SU-DHL-6 (cell line): ENCODE measurements at regions not wholly inside any gene's neighbourhood (a gene's known extent, or its start where the extent isn't known, plus 50 kb on each side); places are given as distances from the start of the nearest gene placed in this dataset.

ENCODE experiments used
- EZH2phosphoT487 ChIP-seq: fragments of 200-600 bp; sonication (generic), shearing (Covaris generic); conservative IDR thresholded peaks from 2 replicates; pipeline ENCODE4 v1.6.1; 2018; ENCODE audit warnings: mild to moderate bottlenecking, antibody characterized with exemption, low read length, moderate library complexity, mixed read lengths
- TF ChIP-seq, protein P1 (sequence below): fragments of 200-600 bp; sonication (generic); IDR thresholded peaks from one replicate; pipeline ENCODE4 v1.5.1; 2017; ENCODE audit warnings: antibody characterized with exemption, mild to moderate bottlenecking, low read length, moderate library complexity; ENCODE audit not compliant: insufficient read depth, poor library complexity, severe bottlenecking

DNA sequence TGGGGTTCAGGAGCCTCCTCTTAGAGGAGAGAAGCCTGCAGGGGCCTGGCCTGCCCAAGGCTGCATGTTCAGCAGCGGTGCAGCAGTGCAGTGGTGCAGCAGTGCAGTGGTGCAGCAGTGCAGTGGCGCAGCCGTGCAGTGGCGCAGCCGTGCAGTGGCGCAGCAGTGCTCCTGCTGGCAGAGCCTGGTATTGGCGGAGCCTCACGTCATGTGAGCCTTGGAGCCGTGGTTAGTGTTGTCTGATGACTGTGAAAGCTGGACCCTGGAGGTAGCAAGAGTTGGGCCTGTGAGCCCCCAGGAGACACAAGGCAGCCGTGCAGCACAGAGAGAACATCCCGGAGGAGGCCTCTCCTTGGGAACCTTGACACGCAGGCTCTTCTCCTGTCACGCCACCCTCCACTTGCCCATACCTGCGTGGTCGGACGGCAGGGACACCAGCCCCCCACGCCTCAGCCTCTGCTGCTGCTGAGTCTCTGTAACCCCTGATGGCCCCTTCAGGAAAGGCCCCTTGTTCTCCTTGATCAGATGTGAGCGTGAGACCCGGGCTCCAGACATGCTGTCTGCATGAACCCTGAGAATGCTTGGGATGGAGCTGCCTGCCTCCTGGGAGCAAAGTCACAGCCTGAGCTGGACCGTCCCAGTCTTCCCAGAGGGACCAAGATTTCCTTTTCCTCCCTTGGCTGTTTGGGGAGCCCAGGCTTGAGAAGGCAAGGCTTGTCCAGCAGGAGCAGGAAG lies 193.7 kb downstream of the KIF26A start:
- TF ChIP-seq, protein P1, sequence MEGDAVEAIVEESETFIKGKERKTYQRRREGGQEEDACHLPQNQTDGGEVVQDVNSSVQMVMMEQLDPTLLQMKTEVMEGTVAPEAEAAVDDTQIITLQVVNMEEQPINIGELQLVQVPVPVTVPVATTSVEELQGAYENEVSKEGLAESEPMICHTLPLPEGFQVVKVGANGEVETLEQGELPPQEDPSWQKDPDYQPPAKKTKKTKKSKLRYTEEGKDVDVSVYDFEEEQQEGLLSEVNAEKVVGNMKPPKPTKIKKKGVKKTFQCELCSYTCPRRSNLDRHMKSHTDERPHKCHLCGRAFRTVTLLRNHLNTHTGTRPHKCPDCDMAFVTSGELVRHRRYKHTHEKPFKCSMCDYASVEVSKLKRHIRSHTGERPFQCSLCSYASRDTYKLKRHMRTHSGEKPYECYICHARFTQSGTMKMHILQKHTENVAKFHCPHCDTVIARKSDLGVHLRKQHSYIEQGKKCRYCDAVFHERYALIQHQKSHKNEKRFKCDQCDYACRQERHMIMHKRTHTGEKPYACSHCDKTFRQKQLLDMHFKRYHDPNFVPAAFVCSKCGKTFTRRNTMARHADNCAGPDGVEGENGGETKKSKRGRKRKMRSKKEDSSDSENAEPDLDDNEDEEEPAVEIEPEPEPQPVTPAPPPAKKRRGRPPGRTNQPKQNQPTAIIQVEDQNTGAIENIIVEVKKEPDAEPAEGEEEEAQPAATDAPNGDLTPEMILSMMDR, result no peak
- TF ChIP-seq EZH2phosphoT487, result no peak
